Activated T-cell treated with anti-CD3 and anti-CD28 coated beads, Interleukin-2, amount 50 U/mL, for 24 hours (primary cell): ENCODE measurements at regions not wholly inside any gene's neighbourhood (a gene's known extent, or its start where the extent isn't known, plus 50 kb on each side); places are given as distances from the start of the nearest gene placed in this dataset.
"Not testable (repeated sequence)": the region's sequence is repeated elsewhere in the genome, so short reads cannot be mapped to it uniquely, and the experiment has no call there.

ENCODE experiments used
- DNase-seq: peaks from one replicate; pipeline ENCODE4 v3.0.0-alpha.2; 2020
- H3K27ac Mint-ChIP-seq: 2 replicates; pipeline ENCODE4 v1.8.0; 2020; ENCODE audit warnings: mild to moderate bottlenecking, mixed read lengths
- H3K27me3 Mint-ChIP-seq: 2 replicates; pipeline ENCODE4 v1.8.0; 2020; ENCODE audit warnings: mixed read lengths
- H3K36me3 Mint-ChIP-seq: 2 replicates; pipeline ENCODE4 v1.8.0; 2020; ENCODE audit warnings: low read depth, mixed read lengths
- H3K4me1 Mint-ChIP-seq: 2 replicates; pipeline ENCODE4 v1.8.0; 2020; ENCODE audit warnings: low read depth, mixed read lengths
- H3K4me3 Mint-ChIP-seq: 2 replicates; pipeline ENCODE4 v1.8.0; 2020; ENCODE audit warnings: mild to moderate bottlenecking, moderate library complexity, mixed read lengths
- H3K9me3 Mint-ChIP-seq: 2 replicates; pipeline ENCODE4 v1.8.0; 2020; ENCODE audit warnings: mixed read lengths

GRCh38 chr4:64105903-64106302 lies 303.3 kb downstream of the TECRL start:
- no peaks in the 10 kb centered on the region for H3K36me3 Mint-ChIP-seq
- no peak overlapping the region for H3K4me3 Mint-ChIP-seq
- no peak for DNase-seq
- no peaks in the 10 kb centered on the region for H3K27me3 Mint-ChIP-seq
- peaks cover 18% of the 10 kb centered on the region for H3K9me3 Mint-ChIP-seq
- no peak overlapping the region for H3K27ac Mint-ChIP-seq
- no peaks in the 10 kb centered on the region for H3K4me1 Mint-ChIP-seq

- Mint-ChIP-seq H3K4me3 (no peak overlapping the region), H3K9me3 (peaks cover 3% of the 10 kb centered on the region), H3K36me3 (no peaks in the 10 kb centered on the region), H3K27ac (no peak overlapping the region), H3K4me1 (no peaks in the 10 kb centered on the region), H3K27me3 (no peaks in the 10 kb centered on the region)
- no peak for DNase-seq
Observed at GRCh38 chr4:64095398-64095797, 313.9 kb downstream of the TECRL start.

- no peaks in the 10 kb centered on the region for H3K36me3 Mint-ChIP-seq
- no peaks in the 10 kb centered on the region for H3K27me3 Mint-ChIP-seq
- H3K9me3 Mint-ChIP-seq = peaks cover 11% of the 10 kb centered on the region
- no peak for DNase-seq
- no peak overlapping the region for H3K27ac Mint-ChIP-seq
- no peak overlapping the region for H3K4me3 Mint-ChIP-seq
- no peaks in the 10 kb centered on the region for H3K4me1 Mint-ChIP-seq
Observed at GRCh38 chr4:64079316-64079715, 329.9 kb downstream of the TECRL start.

GRCh38 chr4:64068096-64068495 lies 341.2 kb downstream of the TECRL start:
- peaks cover 11% of the 10 kb centered on the region for H3K9me3 Mint-ChIP-seq
- H3K27me3 Mint-ChIP-seq = no peaks in the 10 kb centered on the region
- no peak overlapping the region for H3K27ac Mint-ChIP-seq
- DNase-seq = no peak
- no peaks in the 10 kb centered on the region for H3K36me3 Mint-ChIP-seq
- no peaks in the 10 kb centered on the region for H3K4me1 Mint-ChIP-seq
- H3K4me3 Mint-ChIP-seq = no peak overlapping the region

- Mint-ChIP-seq H3K36me3 (no peaks in the 10 kb centered on the region), H3K27ac (no peak overlapping the region), H3K4me3 (no peak overlapping the region), H3K27me3 (no peaks in the 10 kb centered on the region), H3K9me3 (peaks cover 8% of the 10 kb centered on the region), H3K4me1 (no peaks in the 10 kb centered on the region)
- no peak for DNase-seq
Observed at GRCh38 chr4:64062991-64063390, 346.3 kb downstream of the TECRL start.

GRCh38 chr4:64037033-64037432 lies 372.2 kb downstream of the TECRL start:
- not testable (repeated sequence) for DNase-seq, H3K27ac Mint-ChIP-seq, H3K4me3 Mint-ChIP-seq, H3K27me3 Mint-ChIP-seq, H3K36me3 Mint-ChIP-seq, H3K4me1 Mint-ChIP-seq
- peaks cover 13% of the 10 kb centered on the region for H3K9me3 Mint-ChIP-seq

- Mint-ChIP-seq H3K27me3 (no peaks in the 10 kb centered on the region), H3K4me3 (no peak overlapping the region), H3K4me1 (no peaks in the 10 kb centered on the region), H3K9me3 (peaks cover 30% of the 10 kb centered on the region), H3K27ac (no peak overlapping the region), H3K36me3 (no peaks in the 10 kb centered on the region)
- DNase-seq = no peak
Observed at GRCh38 chr4:64022560-64022959, 386.7 kb downstream of the TECRL start.

GRCh38 chr4:64016893-64017292 lies 392.4 kb downstream of the TECRL start:
- H3K27me3 Mint-ChIP-seq = no peaks in the 10 kb centered on the region
- H3K36me3 Mint-ChIP-seq = no peaks in the 10 kb centered on the region
- peaks cover 26% of the 10 kb centered on the region for H3K9me3 Mint-ChIP-seq
- no peaks in the 10 kb centered on the region for H3K4me1 Mint-ChIP-seq
- no peak for DNase-seq
- no peak overlapping the region for H3K27ac Mint-ChIP-seq
- H3K4me3 Mint-ChIP-seq = no peak overlapping the region

- Mint-ChIP-seq H3K4me1 (no peaks in the 10 kb centered on the region), H3K27ac (no peak overlapping the region), H3K4me3 (no peak overlapping the region), H3K36me3 (no peaks in the 10 kb centered on the region), H3K27me3 (no peaks in the 10 kb centered on the region), H3K9me3 (peaks cover 23% of the 10 kb centered on the region)
- DNase-seq = no peak
Observed at GRCh38 chr4:64014647-64015046, 394.6 kb downstream of the TECRL start.

- no peaks in the 10 kb centered on the region for H3K27me3 Mint-ChIP-seq
- H3K27ac Mint-ChIP-seq = no peak overlapping the region
- H3K4me1 Mint-ChIP-seq = no peaks in the 10 kb centered on the region
- no peaks in the 10 kb centered on the region for H3K36me3 Mint-ChIP-seq
- DNase-seq = no peak
- peaks cover 18% of the 10 kb centered on the region for H3K9me3 Mint-ChIP-seq
- H3K4me3 Mint-ChIP-seq = no peak overlapping the region
Observed at GRCh38 chr4:64001229-64001898, 407.9 kb downstream of the TECRL start.

GRCh38 chr4:64000241-64000640 lies 409.0 kb downstream of the TECRL start:
- no peaks in the 10 kb centered on the region for H3K36me3 Mint-ChIP-seq
- no peaks in the 10 kb centered on the region for H3K27me3 Mint-ChIP-seq
- no peak overlapping the region for H3K4me3 Mint-ChIP-seq
- no peak for DNase-seq
- peaks cover 21% of the 10 kb centered on the region for H3K9me3 Mint-ChIP-seq
- no peaks in the 10 kb centered on the region for H3K4me1 Mint-ChIP-seq
- no peak overlapping the region for H3K27ac Mint-ChIP-seq

- Mint-ChIP-seq H3K27ac (no peak overlapping the region), H3K4me3 (no peak overlapping the region), H3K27me3 (no peaks in the 10 kb centered on the region), H3K9me3 (peaks cover 41% of the 10 kb centered on the region), H3K36me3 (no peaks in the 10 kb centered on the region), H3K4me1 (no peaks in the 10 kb centered on the region)
- no peak for DNase-seq
Observed at GRCh38 chr4:63986253-63986652, 423.0 kb downstream of the TECRL start.

- Mint-ChIP-seq H3K27me3 (no peaks in the 10 kb centered on the region), H3K36me3 (no peaks in the 10 kb centered on the region), H3K4me3 (no peak overlapping the region), H3K27ac (no peak overlapping the region), H3K9me3 (peaks cover 28% of the 10 kb centered on the region), H3K4me1 (no peaks in the 10 kb centered on the region)
- no peak for DNase-seq
Observed at GRCh38 chr4:63983224-63983623, 426.0 kb downstream of the TECRL start.

- Mint-ChIP-seq H3K4me3 (no peak overlapping the region), H3K27ac (no peak overlapping the region), H3K4me1 (no peaks in the 10 kb centered on the region), H3K9me3 (peaks cover 10% of the 10 kb centered on the region), H3K36me3 (no peaks in the 10 kb centered on the region), H3K27me3 (no peaks in the 10 kb centered on the region)
- DNase-seq = no peak
Observed at GRCh38 chr4:63965875-63966274, 443.4 kb downstream of the TECRL start.

- H3K9me3 Mint-ChIP-seq, H3K27me3 Mint-ChIP-seq, DNase-seq, H3K36me3 Mint-ChIP-seq, H3K4me1 Mint-ChIP-seq, H3K4me3 Mint-ChIP-seq, H3K27ac Mint-ChIP-seq: not testable (repeated sequence)
Observed at GRCh38 chr4:63942706-63943286, 466.5 kb downstream of the TECRL start.

GRCh38 chr4:63937961-63938360 lies 471.3 kb downstream of the TECRL start:
- DNase-seq = no peak
- no peak overlapping the region for H3K27ac Mint-ChIP-seq
- no peaks in the 10 kb centered on the region for H3K36me3 Mint-ChIP-seq
- H3K4me1 Mint-ChIP-seq = no peaks in the 10 kb centered on the region
- no peaks in the 10 kb centered on the region for H3K27me3 Mint-ChIP-seq
- H3K9me3 Mint-ChIP-seq = peaks cover 4% of the 10 kb centered on the region
- H3K4me3 Mint-ChIP-seq = no peak overlapping the region
